ENCODE measurements at regions not wholly inside any gene's neighbourhood (a gene's known extent, or its start where the extent isn't known, plus 50 kb on each side); places are given as distances from the start of the nearest gene placed in this dataset.
"Not testable (repeated sequence)": the region's sequence is repeated elsewhere in the genome, so short reads cannot be mapped to it uniquely, and the experiment has no call there.

- DNase-seq (ENCODE audit: low spot score): no peak
Measured at GRCh38 chr9:108072740-108073139, 583.2 kb upstream of the KLF4 start.

GRCh38 chr9:108070861-108071260 lies 581.3 kb upstream of the KLF4 start:
- DNase-seq (ENCODE audit: low spot score): no peak

GRCh38 chr9:108069991-108070390 lies 580.4 kb upstream of the KLF4 start:
- DNase-seq (ENCODE audit: low spot score): no peak

GRCh38 chr9:108062680-108063079 lies 573.1 kb upstream of the KLF4 start:
- no peak for DNase-seq (ENCODE audit: low spot score)

GRCh38 chr9:108060175-108060574 lies 570.6 kb upstream of the KLF4 start:
- no peak for DNase-seq (ENCODE audit: low spot score)

GRCh38 chr9:108058135-108058814 lies 568.7 kb upstream of the KLF4 start:
- DNase-seq (ENCODE audit: low spot score): no peak

- DNase-seq (ENCODE audit: low spot score): peak; percentile 45
Measured at GRCh38 chr9:108057421-108058134, 568.0 kb upstream of the KLF4 start.

- no peak for DNase-seq (ENCODE audit: low spot score)
Measured at GRCh38 chr9:108056805-108057386, 567.3 kb upstream of the KLF4 start.

GRCh38 chr9:108056084-108056804 lies 566.7 kb upstream of the KLF4 start:
- no peak for DNase-seq (ENCODE audit: low spot score)

- DNase-seq (ENCODE audit: low spot score): no peak
Measured at GRCh38 chr9:108054131-108054630, 564.6 kb upstream of the KLF4 start.

GRCh38 chr9:108053555-108054061 lies 564.0 kb upstream of the KLF4 start:
- peak; percentile 50 for DNase-seq (ENCODE audit: low spot score)

- no peak for DNase-seq (ENCODE audit: low spot score)
Measured at GRCh38 chr9:108052431-108053080, 563.0 kb upstream of the KLF4 start.

GRCh38 chr9:108050894-108051293 lies 561.3 kb upstream of the KLF4 start:
- DNase-seq (ENCODE audit: low spot score): no peak

GRCh38 chr9:108049671-108050494 lies 560.3 kb upstream of the KLF4 start:
- no peak for DNase-seq (ENCODE audit: low spot score)

- no peak for DNase-seq (ENCODE audit: low spot score)
Measured at GRCh38 chr9:108049026-108049607, 559.5 kb upstream of the KLF4 start.

- DNase-seq (ENCODE audit: low spot score): no peak
Measured at GRCh38 chr9:108048406-108049025, 558.9 kb upstream of the KLF4 start.

- not testable (repeated sequence) for DNase-seq (ENCODE audit: low spot score)
Measured at GRCh38 chr9:108047777-108048176, 558.2 kb upstream of the KLF4 start.

GRCh38 chr9:108047264-108047663 lies 557.7 kb upstream of the KLF4 start:
- DNase-seq (ENCODE audit: low spot score): no peak

GRCh38 chr9:108045851-108046250 lies 556.3 kb upstream of the KLF4 start:
- DNase-seq (ENCODE audit: low spot score): no peak

GRCh38 chr9:108043585-108043984 lies 554.0 kb upstream of the KLF4 start:
- DNase-seq (ENCODE audit: low spot score): no peak

All from mucosa of gallbladder (tissue), 1 donor.